ENCODE measurements at regions not wholly inside any gene's neighbourhood (a gene's known extent, or its start where the extent isn't known, plus 50 kb on each side); places are given as distances from the start of the nearest gene placed in this dataset.

DNA sequence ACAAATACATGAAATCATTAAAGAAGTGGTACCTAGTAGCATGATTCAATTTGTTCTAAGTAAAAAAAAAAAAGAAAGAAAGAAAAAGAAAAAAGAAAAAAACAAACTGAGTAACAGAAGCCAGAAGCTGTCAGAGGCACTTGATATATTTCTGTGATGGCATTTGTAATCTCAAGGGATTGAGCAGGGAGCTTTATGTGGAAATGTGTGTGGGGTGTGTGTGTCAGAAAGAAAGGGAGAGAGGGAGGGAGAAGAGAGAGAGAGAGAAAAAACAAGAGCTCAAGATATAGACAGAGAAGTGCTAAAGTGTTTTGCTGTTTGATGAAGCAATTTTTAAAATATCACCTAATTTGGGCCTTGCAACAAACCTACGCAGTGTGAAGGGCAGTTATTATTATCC is 357.6 kb upstream of the PCDH15 start:
- TF ChIP-seq, protein P1, sequence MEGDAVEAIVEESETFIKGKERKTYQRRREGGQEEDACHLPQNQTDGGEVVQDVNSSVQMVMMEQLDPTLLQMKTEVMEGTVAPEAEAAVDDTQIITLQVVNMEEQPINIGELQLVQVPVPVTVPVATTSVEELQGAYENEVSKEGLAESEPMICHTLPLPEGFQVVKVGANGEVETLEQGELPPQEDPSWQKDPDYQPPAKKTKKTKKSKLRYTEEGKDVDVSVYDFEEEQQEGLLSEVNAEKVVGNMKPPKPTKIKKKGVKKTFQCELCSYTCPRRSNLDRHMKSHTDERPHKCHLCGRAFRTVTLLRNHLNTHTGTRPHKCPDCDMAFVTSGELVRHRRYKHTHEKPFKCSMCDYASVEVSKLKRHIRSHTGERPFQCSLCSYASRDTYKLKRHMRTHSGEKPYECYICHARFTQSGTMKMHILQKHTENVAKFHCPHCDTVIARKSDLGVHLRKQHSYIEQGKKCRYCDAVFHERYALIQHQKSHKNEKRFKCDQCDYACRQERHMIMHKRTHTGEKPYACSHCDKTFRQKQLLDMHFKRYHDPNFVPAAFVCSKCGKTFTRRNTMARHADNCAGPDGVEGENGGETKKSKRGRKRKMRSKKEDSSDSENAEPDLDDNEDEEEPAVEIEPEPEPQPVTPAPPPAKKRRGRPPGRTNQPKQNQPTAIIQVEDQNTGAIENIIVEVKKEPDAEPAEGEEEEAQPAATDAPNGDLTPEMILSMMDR (conservative IDR thresholded peaks at IDR 0.05): no peak
- no peak for TF ChIP-seq ZFX (IDR thresholded peaks at IDR 0.05)

All from C4-2B (cell line).